Activated CD4-positive, alpha-beta T cell treated with anti-CD3 and anti-CD28 coated beads, Interleukin-2, amount 50 U/mL, for 1 hour (primary cell): ENCODE measurements at regions not wholly inside any gene's neighbourhood (a gene's known extent, or its start where the extent isn't known, plus 50 kb on each side); places are given as distances from the start of the nearest gene placed in this dataset.
"Not testable (repeated sequence)": the region's sequence is repeated elsewhere in the genome, so short reads cannot be mapped to it uniquely, and the experiment has no call there.

Experiments used
- DNase-seq: peaks from one replicate; pipeline ENCODE4 v3.0.0-alpha.2; 2020

GRCh38 chr7:142566271-142566670, 183.0 kb upstream of the PRSS1 start:
- DNase-seq, result no peak

DNA sequence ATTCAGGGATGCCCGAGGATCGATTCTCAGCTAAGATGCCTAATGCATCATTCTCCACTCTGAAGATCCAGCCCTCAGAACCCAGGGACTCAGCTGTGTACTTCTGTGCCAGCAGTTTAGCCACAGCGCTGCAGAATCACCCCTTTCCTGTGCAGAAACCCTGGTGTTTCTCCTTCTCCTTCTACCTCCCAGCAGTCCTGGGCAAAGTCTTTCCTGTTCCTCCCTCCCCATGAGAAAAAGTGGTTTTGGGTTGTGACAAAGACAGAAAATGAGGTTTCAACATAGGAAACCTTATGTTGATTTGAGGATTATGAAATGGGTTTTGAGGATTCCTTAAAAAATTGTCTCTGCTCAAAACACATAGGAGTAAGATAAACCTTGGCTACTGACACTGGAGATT, 185.1 kb upstream of the PRSS1 start:
- DNase-seq, result not testable (repeated sequence)

DNA sequence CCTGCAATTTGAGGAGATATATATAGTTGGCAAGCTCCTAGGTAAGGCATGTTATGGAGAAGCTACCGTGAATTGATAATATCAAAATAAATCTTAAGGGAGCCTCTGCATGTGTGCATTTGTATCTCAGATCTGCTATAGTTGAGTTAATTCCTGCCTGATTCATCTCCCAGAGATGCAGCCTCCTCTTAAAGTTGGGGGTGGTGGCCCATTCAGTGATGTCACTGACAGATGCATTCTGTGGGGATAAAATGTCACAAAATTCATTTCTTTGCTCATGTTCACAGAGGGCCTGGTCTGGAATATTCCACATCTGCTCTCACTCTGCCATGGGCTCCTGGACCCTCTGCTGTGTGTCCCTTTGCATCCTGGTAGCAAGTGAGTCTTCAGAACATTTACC, 185.8 kb upstream of the PRSS1 start:
- no peak for DNase-seq

GRCh38 chr7:142562688-142563087, 186.6 kb upstream of the PRSS1 start:
- no peak for DNase-seq

DNA sequence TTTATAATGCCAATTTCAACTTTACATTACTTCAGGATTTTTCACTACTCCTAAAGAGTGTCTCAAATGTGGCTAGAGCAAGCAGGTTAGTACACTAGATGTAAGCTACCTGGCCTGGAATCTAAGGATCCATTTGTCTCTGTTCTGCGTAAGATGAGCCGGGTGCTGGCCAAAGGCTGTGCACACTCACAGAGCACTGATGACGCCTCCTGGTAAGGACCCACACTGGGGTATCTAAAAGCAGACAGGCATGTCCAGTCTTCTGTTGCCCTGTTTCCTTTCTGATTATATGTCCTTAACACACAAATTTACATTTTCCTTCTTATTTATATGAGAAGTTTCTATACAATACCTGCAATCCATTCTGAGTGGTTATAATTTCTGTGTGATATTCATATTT, 187.9 kb upstream of the PRSS1 start:
- not testable (repeated sequence) for DNase-seq

DNA sequence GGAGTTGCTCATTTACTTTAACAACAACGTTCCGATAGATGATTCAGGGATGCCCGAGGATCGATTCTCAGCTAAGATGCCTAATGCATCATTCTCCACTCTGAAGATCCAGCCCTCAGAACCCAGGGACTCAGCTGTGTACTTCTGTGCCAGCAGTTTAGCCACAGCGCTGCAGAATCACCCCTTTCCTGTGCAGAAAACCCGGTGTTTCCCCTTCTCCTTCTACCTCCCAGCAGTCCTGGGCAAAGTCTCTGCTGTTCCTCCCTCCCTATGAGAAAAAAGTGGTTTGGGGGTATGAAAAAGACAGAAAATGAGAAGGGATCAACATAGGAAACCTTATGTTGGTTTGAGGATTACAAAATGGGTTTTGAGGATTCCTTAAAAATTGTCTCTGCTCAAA, 188.5 kb upstream of the PRSS1 start:
- DNase-seq, result not testable (repeated sequence)

GRCh38 chr7:142560166-142560565, 189.1 kb upstream of the PRSS1 start:
- no peak for DNase-seq

DNA sequence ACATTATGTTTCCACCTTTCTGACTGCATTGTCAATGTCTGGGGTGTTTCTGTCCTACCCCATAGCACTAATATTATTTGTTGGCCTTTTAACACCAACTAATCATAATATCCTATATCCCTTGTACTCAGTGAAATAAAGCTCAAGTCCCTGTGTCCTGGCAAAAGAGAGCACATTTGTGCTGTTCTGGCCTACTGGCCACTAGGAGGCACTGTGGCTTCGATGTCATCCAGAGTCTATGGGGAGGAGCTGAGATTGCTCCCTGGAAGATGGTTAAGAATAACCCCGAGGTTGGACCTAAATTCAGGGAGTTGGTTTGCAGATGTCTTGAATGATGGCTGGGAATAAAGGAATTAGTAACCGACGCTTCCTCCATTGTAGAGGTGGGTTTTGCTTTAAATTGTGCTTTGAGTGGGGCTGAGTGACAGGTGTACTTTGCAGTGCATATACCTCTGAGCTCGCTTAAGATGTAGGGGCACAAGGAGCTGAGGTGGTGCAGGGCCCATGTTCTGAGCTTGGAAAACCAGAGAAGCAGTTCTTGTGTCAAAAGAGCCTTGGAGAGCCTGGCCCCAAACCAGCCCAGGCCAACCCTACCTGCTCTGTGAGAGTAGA, 191.2 kb upstream of the PRSS1 start:
- DNase-seq, result peak; percentile 54

GRCh38 chr7:142556740-142557139, 192.5 kb upstream of the PRSS1 start:
- no peak for DNase-seq

GRCh38 chr7:142554560-142555532, 194.4 kb upstream of the PRSS1 start:
- no peak for DNase-seq

DNA sequence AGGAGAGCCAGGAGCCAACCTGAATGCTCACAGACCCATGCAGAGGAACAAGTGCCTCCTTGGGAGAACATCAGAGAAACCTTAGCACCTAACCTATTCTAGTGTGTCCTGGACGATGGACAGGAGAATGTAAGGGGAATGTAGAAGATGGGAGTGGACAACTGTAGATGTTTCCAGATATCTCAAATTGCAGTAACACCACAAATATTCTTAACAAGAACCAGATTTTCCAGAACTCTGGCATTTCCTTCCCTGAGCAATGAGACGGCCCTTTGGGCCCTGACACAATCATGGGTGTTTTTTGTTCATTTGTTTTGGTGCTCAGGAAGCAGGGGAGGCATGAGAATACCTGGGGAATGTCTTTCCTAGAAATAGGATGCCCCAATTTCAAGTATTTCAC, 196.1 kb upstream of the PRSS1 start:
- no peak for DNase-seq

- no peak for DNase-seq
These were observed 200.3 kb upstream of the PRSS1 start for GRCh38 chr7:142548978-142549377.

GRCh38 chr7:142546452-142546851, 202.8 kb upstream of the PRSS1 start:
- DNase-seq, result no peak

GRCh38 chr7:142542942-142543341, 206.3 kb upstream of the PRSS1 start:
- no peak for DNase-seq

DNA sequence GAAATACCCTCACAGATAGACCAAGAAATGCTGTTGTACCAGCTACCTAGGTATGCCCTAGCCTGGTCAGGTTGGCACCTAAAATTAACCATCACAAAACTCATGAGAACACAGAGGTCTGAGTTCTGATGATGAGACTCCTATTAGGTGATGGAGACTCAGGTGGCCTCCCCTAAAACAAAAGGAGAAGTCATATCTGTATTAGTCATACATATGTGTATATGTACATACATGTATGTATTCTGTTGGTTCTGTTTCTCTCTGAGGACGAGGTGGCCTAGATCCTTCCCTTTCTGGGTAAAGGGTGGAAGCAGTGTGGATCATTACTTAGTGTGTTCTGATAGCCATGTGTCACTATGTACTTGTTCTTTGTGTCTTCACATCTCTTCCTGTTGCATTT, 207.2 kb upstream of the PRSS1 start:
- no peak for DNase-seq

- DNase-seq, result no peak
These were observed 208.9 kb upstream of the PRSS1 start for GRCh38 chr7:142540371-142540770.

DNA sequence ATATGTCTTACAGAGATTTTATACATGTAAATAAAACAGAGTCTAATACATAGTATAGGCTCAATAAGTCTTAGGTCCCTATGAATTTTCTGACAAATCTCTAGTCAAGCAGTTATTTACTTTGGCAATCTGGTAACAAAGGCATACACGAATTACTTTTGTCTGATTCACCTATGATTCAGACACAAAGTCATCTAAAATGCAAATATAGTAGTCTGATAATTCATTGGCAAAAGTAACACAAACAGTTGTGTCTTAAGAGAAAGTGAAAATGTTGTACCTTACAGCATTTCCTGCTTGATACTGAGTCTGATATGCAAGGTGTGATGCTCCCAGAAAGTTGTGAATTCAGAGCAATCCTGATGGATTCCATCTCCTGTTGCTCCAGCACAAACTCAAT, 209.4 kb upstream of the PRSS1 start:
- DNase-seq, result no peak

DNA sequence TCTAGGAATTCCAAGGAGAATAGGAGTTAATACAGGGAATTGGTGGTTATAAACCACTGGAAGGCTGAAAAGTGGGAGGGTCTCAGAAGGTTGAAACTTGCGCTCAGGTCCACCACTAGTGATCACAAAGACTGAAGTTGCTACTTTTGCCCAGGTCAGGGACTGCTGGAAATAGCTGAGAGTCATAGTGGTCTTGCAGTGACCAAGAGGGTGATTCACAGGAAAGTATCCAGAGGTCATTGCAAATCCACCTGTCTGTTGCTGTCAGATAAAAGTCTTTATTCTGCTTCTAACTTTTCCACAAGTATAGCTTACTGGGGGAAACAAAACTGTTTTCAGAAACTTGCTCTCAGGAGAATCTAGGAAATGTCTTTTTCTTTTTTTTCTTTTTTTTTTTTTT, 211.5 kb upstream of the PRSS1 start:
- DNase-seq, result no peak

- DNase-seq, result peak; percentile 69
These were observed 214.0 kb upstream of the PRSS1 start for GRCh38 chr7:142535123-142535779.

DNA sequence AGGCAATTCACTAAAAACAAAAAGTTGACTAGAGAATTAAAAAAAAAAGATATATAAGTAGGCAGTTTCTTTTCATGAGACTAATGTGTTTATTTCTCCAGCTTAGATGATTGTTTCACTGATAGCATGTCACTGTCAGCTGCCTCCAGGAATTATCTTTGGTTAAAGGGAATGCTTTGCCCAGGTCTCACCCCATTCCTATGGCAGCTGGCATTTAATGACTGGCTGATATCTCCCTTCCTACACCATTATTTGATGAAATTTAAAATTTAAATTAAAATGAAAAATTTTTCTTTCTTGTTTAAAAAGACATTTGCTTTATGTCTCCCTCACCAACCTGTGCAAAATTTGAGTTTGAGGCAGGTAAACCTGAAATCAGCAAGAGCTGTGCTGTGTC, 214.5 kb upstream of the PRSS1 start:
- DNase-seq, result no peak

GRCh38 chr7:142533920-142534319, 215.4 kb upstream of the PRSS1 start:
- no peak for DNase-seq

- DNase-seq, result no peak
These were observed 219.7 kb upstream of the PRSS1 start for GRCh38 chr7:142529591-142529990.

GRCh38 chr7:142528608-142529408, 220.5 kb upstream of the PRSS1 start:
- no peak for DNase-seq
